ENCODE measurements at regions not wholly inside any gene's neighbourhood (a gene's known extent, or its start where the extent isn't known, plus 50 kb on each side); places are given as distances from the start of the nearest gene placed in this dataset.
"Not testable (repeated sequence)": the region's sequence is repeated elsewhere in the genome, so short reads cannot be mapped to it uniquely, and the experiment has no call there.

DNA sequence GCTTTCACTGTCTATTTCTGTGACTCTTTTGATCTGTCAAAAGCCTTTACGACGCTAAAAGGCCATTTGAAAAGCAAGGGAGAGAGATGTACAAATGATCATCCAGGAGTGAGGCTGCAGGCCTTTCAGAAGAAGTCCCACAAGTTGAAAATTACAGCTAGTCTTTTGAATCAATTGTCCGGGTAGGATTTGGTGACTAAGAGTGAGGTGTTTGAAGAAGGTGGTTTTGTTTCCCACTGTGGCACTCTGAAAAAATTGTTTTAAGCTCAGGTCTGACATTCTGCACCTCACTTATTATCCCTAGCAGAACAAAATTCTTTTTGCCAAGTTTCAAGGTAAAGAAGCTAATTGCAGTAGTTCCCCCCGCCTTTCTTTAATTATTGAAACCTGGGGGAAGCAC lies 50.8 kb upstream of the TMEM108 start:
- DNase-seq (ENCODE audit: low read depth in 2 of 2): no peak

DNA sequence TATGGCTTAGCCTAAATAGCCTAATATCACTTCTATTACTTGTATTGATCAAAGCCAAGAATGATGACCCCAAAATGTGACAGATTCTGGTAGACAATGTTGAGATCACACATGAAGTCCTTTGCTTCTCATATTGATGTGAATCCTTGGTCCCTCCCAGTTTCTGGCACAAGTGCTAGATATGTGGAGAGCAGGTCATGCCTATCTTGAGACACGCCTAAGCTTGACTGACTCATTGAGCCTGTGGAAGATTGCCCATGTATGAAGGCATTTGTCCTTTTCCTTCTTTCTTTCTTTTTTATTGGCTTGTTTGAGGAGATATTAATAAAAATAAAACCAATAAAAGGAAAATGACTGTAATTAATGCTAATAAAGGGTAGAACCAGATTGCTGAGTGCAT lies 54.0 kb upstream of the TMEM108 start:
- DNase-seq (ENCODE audit: low read depth in 2 of 2): no peak

DNA sequence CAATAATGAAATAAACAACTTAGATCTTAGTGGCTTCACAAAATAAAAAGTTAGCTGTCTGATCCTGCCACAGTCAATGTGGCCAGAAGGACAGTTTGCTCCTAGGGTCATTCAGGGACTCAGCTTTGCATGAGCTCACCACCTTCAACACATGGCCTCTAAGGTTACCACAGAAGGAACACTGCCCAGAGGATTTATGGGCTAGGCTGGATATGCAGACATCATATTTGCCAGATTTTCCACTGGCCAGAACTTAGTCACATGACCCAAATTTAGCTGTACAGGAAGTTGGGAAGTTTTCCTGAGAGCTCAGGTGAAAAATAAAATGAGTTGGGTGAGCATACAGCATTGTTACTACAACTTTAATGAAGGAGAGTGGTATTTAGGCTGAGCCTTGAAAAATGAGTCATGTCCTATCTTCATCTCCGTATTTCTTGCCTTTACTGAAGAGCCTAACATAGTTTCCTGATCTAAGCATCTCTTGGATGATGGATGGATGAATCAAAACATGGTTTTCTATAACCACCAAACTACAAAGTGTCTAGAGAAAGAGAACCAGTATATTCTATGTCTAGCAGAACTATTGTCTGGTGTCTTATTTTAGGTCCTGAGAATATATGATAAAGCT lies 54.9 kb upstream of the TMEM108 start:
- no peak for DNase-seq (ENCODE audit: low read depth in 2 of 2)

DNA sequence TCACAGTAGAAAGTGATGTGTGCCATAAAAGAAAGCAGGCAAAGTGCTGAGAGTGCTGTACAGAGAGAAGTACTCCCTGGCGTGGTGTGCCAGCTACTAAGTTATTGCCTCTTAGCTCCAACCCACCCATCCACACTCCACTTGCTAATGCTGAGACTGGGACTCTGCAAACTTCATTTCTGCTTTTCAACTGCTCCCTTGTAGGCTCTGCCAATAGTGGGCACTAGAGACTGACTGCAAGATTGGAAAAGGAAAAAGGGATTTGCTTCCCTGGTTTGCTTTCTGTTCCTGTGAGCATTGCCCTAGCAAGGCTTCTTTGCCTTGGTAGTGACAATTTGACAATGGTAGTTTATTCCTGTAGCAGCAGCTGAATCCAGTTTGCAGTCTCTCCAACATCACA lies 56.5 kb upstream of the TMEM108 start:
- DNase-seq (ENCODE audit: low read depth in 2 of 2): no peak

DNA sequence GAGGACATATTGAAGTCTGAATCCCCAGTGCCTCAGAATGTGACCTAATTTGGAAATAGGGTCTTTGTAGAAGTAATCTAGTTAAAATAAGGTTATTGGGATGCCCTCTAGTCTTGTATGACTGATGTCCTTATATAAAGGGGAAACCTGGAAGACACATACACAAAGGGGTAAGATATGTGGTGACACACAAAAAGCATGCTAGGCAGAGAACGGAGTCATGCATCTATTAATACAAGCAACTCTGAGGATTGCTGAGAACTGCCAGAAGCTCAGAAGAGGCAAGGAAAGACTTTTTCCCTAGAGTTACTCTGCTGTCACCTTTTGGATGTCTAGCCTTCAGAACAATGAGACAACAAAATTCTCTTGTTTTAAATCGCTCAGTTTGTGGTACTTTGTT lies 58.1 kb upstream of the TMEM108 start:
- no peak for DNase-seq (ENCODE audit: low read depth in 2 of 2)

DNA sequence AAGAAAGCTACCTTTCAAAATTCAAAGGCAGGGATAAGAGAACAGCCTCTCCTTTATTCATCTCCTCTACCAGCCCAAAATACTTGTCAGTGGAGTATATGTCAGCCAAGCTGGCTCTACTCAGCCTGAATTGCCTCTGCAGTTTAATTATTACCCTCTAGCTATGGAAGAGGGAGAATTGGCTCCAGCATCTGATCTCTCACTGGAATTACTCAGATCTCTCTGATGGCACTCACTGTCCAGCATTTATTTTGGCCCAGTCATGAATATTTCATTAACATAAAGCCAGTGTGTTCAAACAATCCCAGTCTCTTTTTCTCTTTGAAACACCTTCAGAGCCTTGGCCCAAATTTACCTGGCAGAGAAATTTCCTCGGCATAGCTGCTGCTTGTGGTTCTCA lies 58.6 kb upstream of the TMEM108 start:
- no peak for DNase-seq (ENCODE audit: low read depth in 2 of 2)

DNA sequence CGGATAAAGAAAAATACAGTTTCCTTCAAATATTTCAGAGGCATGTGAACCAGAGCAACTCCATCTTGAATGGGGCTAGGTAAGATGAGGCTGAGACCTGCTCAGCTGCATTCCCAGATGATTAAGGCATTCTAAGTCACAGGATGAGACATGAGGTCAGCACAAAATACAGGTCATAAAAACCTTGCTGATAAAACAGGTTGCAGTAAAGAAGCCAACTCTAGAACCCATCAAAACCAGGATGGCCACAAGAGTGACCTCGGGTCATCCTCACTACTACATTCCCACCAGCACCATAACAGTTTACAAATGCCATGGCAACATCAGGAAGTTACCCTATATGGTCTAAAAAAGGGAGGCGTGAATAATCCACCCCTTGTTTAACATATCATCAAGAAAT lies 59.2 kb upstream of the TMEM108 start:
- not testable (repeated sequence) for DNase-seq (ENCODE audit: low read depth in 2 of 2)

DNA sequence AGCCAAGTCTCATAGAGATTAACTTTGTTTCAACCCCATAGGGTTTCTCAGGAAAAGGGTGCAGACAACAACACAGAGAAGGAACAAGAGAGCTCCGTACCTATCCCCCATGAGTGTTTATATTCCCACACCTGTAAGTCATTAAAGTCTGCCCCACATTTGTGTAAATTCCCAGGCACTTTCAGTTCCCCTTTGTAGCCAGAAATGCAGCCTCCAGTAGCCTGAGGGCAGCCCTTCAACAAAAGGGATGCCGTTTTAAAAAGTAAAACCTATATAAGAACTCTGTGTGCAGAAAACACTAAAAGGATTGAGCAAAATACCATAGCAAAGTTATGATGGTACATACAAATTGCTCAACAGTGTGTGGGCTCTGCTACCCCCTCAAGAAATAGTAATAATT lies 59.7 kb upstream of the TMEM108 start:
- no peak for DNase-seq (ENCODE audit: low read depth in 2 of 2)

DNA sequence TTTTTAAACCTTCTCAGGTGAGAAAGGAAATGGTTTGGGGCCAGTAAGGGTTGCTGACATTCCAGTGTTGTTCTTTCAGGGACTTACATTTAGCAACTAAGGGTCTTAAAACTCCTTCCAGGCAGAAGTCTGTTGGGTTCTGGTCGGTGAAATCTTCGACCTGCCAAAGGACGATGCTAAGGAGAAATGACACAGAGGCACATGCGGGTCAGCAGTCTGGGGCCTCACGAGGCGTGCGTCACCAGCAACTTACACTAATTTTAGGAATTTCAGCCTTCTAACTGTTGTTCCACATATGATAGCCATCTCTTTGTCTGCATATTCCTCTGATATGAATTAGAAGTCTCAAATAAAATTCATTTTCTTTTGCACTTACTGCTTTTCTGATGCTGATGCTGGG lies 64.1 kb upstream of the TMEM108 start:
- no peak for DNase-seq (ENCODE audit: low read depth in 2 of 2)

DNA sequence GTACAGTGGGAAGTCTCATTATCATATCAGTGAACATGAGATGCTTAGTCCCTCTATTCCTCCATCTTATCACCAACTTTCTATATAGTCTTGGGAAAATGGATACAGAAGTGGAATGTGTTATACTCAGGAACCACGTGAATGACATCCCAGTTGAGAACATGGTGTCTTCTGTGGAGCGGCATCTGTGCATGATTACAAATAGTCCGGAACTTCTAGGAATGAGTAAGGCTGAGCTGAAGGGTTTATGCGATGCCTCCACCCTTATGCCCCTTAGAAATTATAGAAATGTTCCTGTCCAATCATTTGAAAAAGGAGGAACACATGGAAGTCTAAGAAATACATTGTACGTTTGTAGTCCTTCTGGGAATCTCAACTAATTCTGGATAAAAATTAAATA lies 64.8 kb upstream of the TMEM108 start:
- DNase-seq (ENCODE audit: low read depth in 2 of 2): no peak

DNA sequence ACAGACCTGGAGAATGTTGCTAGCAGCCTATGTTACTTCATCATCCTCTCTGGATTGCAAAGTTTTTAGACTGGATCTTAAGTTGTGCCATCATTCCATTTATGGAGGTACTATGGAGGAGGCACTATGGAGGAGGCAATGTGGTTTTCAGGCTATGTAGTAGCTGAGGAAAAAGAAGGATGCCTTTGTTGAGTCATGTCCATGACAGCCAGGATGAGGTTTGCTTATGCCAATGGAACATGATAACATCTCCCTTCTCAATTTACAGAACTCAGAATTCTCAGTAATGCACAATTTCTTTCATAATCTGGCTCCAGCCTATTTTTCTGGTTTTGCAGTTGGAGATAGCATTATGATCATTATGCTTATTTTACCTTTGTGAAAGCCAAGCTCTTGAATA lies 65.9 kb upstream of the TMEM108 start:
- DNase-seq (ENCODE audit: low read depth in 2 of 2): no peak

DNA sequence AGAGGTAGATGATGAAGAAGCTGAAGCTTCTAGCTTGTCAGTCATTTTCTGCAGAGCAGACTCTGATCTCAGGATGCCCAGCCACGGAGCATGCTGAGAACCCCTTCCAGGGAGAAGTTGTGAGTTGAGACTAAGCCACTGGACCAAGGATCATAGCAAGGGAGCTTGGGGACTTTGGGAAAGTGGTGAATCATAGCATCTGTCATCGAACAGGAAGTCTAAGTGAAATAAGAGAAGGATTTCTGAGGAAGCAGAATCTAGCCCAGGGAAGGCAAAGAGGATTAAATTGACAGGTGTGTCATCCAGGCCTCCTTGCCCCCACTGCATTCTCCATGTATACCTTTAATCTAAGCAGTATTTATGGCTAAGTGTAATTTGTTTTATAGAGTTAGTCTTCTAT lies 71.8 kb upstream of the TMEM108 start:
- no peak for DNase-seq (ENCODE audit: low read depth in 2 of 2)

DNA sequence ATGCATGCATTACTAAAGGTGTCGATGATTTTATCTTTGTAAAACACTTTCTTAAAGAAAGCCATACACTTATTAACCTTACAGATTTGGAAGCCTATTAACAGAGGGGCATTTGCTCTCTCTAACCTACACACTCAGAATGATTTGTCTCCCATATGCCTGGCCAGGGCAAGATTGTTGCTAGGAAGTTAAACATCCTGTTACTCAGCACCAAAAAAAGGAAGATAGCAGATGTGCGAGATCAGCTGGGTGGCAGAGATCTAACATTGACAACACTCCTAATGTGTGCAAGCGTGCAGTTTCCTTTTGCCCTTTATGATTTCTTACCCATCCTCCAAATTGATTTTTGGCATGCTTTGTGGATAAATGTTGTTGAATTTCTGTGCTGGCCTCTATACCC lies 73.9 kb upstream of the TMEM108 start:
- no peak for DNase-seq (ENCODE audit: low read depth in 2 of 2)

DNA sequence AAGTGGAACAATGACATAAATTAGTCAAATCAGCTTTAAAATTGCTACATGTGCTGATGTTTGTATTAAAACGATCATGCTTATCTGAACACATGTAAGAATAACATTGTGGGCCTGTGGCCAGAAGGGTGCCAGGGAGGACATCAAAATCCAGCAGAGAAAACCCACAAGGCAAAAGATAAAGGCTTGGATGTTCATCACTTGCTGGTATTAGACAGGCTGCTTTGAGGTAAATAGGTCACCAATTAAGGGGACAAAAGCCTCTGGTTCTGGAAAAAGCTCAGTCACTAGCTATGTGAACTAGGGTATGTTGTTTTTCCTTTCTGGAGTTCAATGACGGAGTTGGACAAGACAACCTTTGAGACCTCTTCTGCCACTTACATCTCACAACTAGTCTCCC lies 74.4 kb upstream of the TMEM108 start:
- DNase-seq (ENCODE audit: low read depth in 2 of 2): no peak

DNA sequence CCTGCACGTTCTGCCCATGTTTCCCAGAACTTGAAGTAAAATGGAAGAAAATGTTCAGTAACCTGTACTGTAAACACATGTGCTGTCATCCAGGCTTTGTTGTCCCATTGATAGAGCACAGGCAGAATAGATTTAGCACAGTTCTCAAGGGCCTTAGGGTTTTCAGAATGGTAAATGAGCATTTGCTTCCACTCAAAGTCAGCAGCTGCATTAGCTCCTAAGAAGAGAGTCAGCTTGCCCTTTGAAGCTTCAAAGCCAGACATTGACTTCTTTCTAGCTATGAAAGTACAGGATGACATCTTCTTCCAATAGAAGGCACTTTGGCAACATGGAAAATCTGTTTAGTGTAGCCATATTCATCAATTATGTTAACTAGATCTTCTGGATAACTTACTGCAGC lies 76.2 kb upstream of the TMEM108 start:
- DNase-seq (ENCODE audit: low read depth in 2 of 2): no peak

DNA sequence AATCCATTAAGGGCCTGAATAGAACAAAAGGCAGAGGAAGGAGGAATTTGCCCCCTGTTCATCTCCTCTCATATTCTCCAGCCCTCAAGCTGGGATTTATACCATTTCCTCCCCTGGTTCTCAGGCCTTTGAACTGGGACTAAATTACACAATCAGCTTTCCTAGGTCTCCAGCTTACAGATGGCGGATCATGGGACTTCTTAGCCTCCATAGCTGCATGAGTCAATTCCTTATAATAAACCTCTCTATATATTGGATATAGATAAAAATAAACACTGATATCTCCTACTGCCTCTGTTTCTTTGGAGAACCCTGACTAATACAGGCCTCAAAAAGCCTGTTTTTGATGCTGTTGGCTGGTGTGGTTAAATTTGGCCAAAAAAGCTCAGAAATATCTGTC lies 84.5 kb upstream of the TMEM108 start:
- no peak for DNase-seq (ENCODE audit: low read depth in 2 of 2)

DNA sequence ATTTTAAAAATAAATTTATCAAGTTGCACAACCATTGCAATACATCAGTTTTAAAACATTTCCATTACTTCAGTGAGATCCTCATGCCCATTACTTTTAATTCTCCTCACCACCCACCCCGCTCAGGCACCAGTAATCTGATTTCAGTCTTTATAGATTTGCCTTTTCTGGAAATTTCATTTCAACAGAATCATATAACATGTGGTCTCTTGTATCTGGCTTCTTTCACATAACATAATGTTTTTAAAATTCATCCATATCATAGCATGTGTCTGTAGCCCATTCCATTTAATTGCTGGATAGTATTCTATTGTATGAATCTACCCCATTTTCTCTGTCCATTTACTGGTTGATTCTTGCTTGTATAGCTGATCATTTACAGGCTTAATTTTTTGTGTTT lies 110.3 kb upstream of the TMEM108 start:
- DNase-seq (ENCODE audit: low read depth in 2 of 2): no peak

DNA sequence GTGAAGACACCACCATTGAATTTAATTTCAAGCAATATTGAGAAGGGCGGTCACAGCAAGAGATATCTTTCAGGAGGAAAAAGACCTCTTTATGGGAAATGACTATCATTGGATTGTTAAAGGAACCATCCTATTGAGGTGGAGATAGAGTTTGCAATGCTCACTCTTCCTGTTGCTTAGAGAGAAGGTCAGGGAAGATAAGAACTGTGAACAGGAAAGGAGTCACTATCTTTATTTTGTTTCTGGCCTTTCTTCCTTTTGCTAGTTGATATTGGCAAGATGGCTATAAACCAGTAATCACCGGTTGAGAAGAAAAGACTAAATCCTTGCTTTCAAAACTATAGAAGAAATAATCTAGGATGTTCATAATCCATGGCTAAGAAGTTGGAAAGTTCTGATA lies 112.1 kb upstream of the TMEM108 start:
- DNase-seq (ENCODE audit: low read depth in 2 of 2): no peak

DNA sequence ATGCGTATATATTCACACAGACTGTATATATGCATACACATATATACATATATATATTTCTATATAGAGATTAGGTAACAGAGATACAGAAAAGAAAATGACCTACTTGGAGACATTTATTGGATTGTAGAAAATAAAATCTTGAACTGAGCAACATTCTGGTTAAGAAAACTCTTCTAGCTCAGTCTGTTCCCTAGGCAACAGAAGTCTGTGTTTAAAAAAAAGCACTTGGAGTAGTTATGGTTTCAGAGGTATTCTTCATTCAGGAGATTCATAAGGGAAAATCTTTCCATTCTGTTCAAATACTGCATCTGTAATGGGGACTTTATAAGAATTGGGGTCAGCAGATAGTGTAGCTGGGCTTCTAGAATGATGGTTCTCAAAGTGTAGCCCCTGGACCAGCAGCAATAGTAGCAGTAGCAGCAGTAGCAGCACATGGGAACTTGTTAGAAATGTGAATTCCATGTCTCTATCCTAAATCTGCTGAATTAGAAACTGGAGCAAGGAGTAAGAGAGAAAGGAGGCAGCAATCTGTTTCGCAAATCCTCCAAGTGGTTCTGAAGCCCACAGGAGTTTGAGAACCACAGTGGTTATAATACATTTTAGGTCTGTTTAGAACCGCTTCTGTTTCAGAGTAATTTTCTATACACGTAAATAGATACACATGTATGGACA lies 112.8 kb upstream of the TMEM108 start:
- DNase-seq (ENCODE audit: low read depth in 2 of 2): no peak

DNA sequence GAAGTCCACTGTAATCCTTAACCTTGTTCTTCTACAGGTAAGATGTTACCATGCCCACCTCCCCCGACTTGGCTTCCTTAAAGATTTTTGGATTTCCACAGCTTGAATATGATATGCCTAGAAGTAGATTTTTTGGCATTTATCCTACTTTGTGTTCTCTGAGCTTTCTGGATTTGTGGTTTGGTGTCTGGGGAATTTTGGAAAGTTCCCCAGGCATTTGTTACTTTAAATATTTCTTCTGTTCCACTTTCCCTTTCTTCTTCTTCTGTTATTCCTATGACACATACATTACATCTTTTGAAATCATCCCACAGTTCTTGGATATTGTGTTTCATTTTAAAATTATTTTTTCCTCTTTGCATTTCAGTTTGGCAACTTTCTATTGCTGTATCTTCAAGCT lies 122.1 kb upstream of the TMEM108 start:
- DNase-seq (ENCODE audit: low read depth in 2 of 2): peak in 1 of 2 experiments; percentile 1

DNA sequence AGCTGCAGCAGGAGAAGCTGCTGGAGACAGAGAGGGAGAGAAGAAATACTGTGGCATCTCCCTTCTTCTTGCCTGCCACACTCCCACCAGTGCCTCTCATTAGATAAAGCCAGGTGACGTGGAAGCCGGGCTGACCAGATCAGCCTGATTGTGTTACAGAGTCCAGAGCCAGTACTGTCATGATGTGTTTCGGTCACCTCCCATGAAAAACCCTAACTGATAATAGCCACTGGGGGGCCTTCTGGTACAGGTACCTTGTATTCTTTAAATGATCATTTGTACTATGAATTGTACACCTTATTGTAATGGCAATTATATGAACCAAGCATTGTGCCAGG lies 125.8 kb upstream of the TMEM108 start:
- no peak for DNase-seq (ENCODE audit: low read depth in 2 of 2)

DNA sequence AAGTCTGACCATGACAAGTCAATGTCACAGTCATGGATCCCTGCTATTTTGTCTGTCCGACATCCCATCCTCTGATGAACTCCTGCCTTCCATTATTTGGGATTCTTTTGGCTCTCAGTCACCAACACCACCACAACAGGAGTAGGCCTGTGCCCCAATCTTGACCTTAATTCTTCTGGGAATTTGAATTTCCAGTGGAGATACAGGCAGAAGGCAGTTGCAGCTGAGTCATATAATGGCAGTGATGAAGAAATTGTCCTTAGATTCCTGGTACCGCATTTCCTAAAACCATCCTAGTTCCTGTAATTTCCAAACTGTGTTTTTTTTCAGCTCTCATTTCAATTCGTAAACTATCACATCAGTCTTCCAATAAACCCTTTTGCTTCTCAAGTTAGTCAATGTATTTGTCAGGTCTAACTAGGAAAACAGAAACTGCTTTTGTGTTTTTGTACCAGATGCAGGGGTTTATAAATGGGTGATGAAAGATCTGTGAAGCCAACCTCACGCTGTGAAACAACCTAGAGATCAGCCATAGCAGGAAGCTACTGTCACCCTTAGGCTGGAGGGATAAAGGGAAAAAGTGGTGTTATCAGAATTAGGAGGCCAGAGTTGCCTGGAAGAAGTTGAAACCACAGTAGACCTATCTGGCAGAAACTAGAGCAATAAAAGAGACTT lies 126.3 kb upstream of the TMEM108 start:
- DNase-seq (ENCODE audit: low read depth in 2 of 2): peak in 1 of 2 experiments; percentile 1

DNA sequence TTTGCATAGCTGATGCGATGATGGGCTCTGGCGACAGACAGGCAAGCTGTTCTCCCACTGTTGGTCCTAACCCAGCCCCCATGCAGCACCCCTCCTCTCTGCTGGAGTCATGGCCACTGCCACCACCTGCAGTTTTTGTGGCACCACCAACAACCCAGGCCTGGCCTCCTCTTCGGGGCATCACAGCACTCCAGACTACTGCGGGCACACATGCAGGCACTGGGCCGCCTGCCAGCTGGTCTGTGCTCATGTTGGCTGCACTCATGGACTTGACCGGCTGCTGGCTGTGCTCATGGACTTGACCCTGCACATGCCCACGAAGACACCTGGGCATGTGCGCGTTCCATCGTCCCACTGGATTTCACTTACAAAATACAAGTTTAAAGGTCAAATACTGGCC lies 130.9 kb upstream of the TMEM108 start:
- DNase-seq (ENCODE audit: low read depth in 2 of 2): no peak

DNA sequence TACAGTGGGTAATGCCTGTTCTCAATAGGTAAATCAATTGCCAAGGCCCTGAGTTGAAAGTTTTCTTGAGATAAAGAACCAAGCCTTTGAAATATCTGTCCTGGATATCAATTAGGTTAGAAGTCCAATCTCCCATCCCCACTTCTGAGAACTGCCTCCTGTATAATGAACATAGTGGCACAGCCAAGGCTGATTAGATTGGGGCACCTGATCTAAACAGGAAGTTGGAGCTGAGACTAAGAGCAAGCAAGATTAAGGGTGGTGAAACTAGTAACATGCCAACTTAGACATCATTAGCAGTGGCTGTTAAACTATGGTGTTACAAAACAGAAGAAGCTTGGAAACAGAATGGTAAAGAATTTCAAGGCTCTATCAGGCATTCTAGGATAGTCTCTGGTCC lies 137.7 kb upstream of the TMEM108 start:
- no peak for DNase-seq (ENCODE audit: low read depth in 2 of 2)
